HepG2 (cell line): ENCODE measurements at regions not wholly inside any gene's neighbourhood (a gene's known extent, or its start where the extent isn't known, plus 50 kb on each side); places are given as distances from the start of the nearest gene placed in this dataset.

Experiments used
- ATAC-seq: fragments of 200-7000 bp; cut with Tn5 transposase; 3 replicates; pipeline ENCODE4 v1.9.1; 2020; ENCODE audit warnings: mild to moderate bottlenecking, moderate library complexity
- BruUV-seq: library from RNA; stranded (reverse); fragments of 400-500 nt; replicated peaks from 2 replicates; lab custom pipeline; 2021; lab: Mats Ljungman, UMichigan
- CTCF ChIA-PET: fragments of 300-600 bp; formaldehyde crosslinking; extraction: SDS; loops from one replicate; lab custom pipeline; 2021; ENCODE audit warnings: low total read pairs, inconsistent platforms, low intra/inter-chr PET ratio; lab: Yijun Ruan, JAX
- POLR2A ChIA-PET: fragments of 350-600 bp; sonication (Branson Sonifier 250); formaldehyde crosslinking; loops from one replicate; lab custom pipeline; 2020; ENCODE audit warnings: antibody characterized with exemption, inconsistent platforms; lab: Yijun Ruan, JAX
- DNase-seq: peaks from one replicate; pipeline ENCODE4 v3.0.0-alpha.2; 2015; ENCODE audit warnings: low spot score
- FAIRE-seq: peaks from 3 replicates; lab custom pipeline; 2011; peaks lifted over from hg19 to GRCh38; lab: Jason Lieb, UNC
- H2AFZ ChIP-seq: one replicate; pipeline ENCODE4 v1.6.1; 2011; ENCODE audit warnings: low read length, inconsistent platforms
- H3K27ac ChIP-seq: fragments of 300-600 bp; 3 replicates; pipeline ENCODE4 v1.8.0; 2011; ENCODE audit warnings: mixed run types, mild to moderate bottlenecking, mixed read lengths, low read length, inconsistent platforms; ENCODE audit not compliant: insufficient read depth; ENCODE audit errors: extremely low read length
- H3K27me3 ChIP-seq, 2 experiments: fragments of 200-600 bp in 1 of 2; 2 replicates in 1 of 2; 3 replicates in 1 of 2; pipeline versions ENCODE4 v1.6.0 to v1.8.0; 2011; ENCODE audit warnings: low read length in 2 of 2, mild to moderate bottlenecking in 2 of 2, moderate library complexity in 2 of 2, inconsistent platforms in 1 of 2; ENCODE audit not compliant: insufficient read depth in 2 of 2, control insufficient read depth in 1 of 2
- H3K36me3 ChIP-seq, 2 experiments: fragments of 200-600 bp in 1 of 2; replicated peaks in 1 of 2; 2 replicates in 1 of 2; 3 replicates in 1 of 2; pipeline versions ENCODE4 v1.5.1 to v1.8.0; 2011; ENCODE audit warnings: low read length in 2 of 2, inconsistent platforms in 1 of 2; ENCODE audit not compliant: insufficient read depth in 2 of 2, control insufficient read depth in 1 of 2
- H3K4me1 ChIP-seq: 2 replicates; pipeline ENCODE4 v1.5.1; 2012; ENCODE audit warnings: low read length, inconsistent platforms; ENCODE audit not compliant: insufficient read depth
- H3K4me2 ChIP-seq: 2 replicates; pipeline ENCODE4 v1.6.0; 2011; ENCODE audit warnings: low read depth, low read length, inconsistent platforms
- H3K4me3 ChIP-seq, 3 experiments: fragments of 200-600 bp in 1 of 3; sonication (generic), shearing (Covaris generic) in 1 of 3; replicated peaks in 1 of 3; 2 replicates each; pipeline ENCODE4 v1.5.1; 2011 to 2016; ENCODE audit warnings: low read length in 3 of 3, inconsistent platforms in 2 of 3, low read depth in 2 of 3, mild to moderate bottlenecking in 2 of 3, control low read depth in 1 of 3, mixed read lengths in 1 of 3; ENCODE audit not compliant: insufficient read depth in 1 of 3
- H3K79me2 ChIP-seq: one replicate; pipeline ENCODE4 v1.6.1; 2011; ENCODE audit warnings: low read length, inconsistent platforms; ENCODE audit not compliant: insufficient read depth
- H3K9ac ChIP-seq: 2 replicates; pipeline ENCODE4 v1.6.0; 2011; ENCODE audit warnings: mild to moderate bottlenecking, low read depth, low read length, inconsistent platforms; ENCODE audit not compliant: insufficient read depth
- H3K9me3 ChIP-seq: 2 replicates; pipeline ENCODE4 v1.5.1; 2012; ENCODE audit warnings: mild to moderate bottlenecking, low read length
- H4K20me1 ChIP-seq: 2 replicates; pipeline ENCODE4 v1.6.0; 2011; ENCODE audit warnings: inconsistent platforms, mild to moderate bottlenecking, low read length, moderate library complexity; ENCODE audit not compliant: insufficient read depth
- HDAC6 ChIP-seq: fragments of 200-600 bp; sonication (generic); IDR thresholded peaks from 2 replicates; pipeline ENCODE4 v1.7.0; 2017; ENCODE audit warnings: mild to moderate bottlenecking, antibody characterized with exemption, low read length, low read depth
- HOXD1 ChIP-seq: sonication (generic); formaldehyde crosslinking; IDR thresholded peaks from 2 replicates; pipeline ENCODE4 v1.5.0; 2020; ENCODE audit warnings: missing genetic modification reagents
- MAFF ChIP-seq: IDR thresholded peaks from 2 replicates; pipeline ENCODE4 v1.6.1; 2011; ENCODE audit warnings: low read depth, low read length, improper control_type of control experiment
- MAFK ChIP-seq, 2 experiments: IDR thresholded peaks in 1 of 2; conservative IDR thresholded peaks in 1 of 2; 2 replicates each; pipeline ENCODE4 v1.6.1; 2011; ENCODE audit warnings: improper control_type of control experiment in 2 of 2, low read length in 2 of 2
- ZNF121 ChIP-seq: sonication (generic); formaldehyde crosslinking; IDR thresholded peaks from 2 replicates; pipeline ENCODE4 v1.5.0; 2020; ENCODE audit warnings: mild to moderate bottlenecking, missing genetic modification reagents
- WGBS: methylation state at CpG from one replicate; pipeline ENCODE4 v1.1.6; 2017; ENCODE audit warnings: low lambda C conversion rate; 5-methylcytosine and 5-hydroxymethylcytosine counted together
- in situ Hi-C: cut with HindIII; loops from 2 replicates; pipeline ENCODE4 v1.10.0; 2017; ENCODE audit warnings: low pct_unique_long_range_greater_than_20kb; ENCODE audit not compliant: extremely low pct_ligation_motif_present
- intact Hi-C: fragments of 100-400 bp; cut with micrococcal nuclease; formaldehyde crosslinking; loops from one replicate; pipeline ENCODE4 v1.10.0; 2022; ENCODE audit not compliant: unreplicated experiment
- TF ChIP-seq, protein P1 (sequence below): sonication (generic); formaldehyde crosslinking; IDR thresholded peaks from 2 replicates; pipeline ENCODE4 v1.4.0; 2020; ENCODE audit warnings: mild to moderate bottlenecking, missing genetic modification reagents
- TF ChIP-seq, protein P2 (sequence below): sonication (generic); formaldehyde crosslinking; IDR thresholded peaks from 2 replicates; pipeline ENCODE4 v1.8.0; 2022; ENCODE audit warnings: low read depth, missing genetic modification reagents

DNA sequence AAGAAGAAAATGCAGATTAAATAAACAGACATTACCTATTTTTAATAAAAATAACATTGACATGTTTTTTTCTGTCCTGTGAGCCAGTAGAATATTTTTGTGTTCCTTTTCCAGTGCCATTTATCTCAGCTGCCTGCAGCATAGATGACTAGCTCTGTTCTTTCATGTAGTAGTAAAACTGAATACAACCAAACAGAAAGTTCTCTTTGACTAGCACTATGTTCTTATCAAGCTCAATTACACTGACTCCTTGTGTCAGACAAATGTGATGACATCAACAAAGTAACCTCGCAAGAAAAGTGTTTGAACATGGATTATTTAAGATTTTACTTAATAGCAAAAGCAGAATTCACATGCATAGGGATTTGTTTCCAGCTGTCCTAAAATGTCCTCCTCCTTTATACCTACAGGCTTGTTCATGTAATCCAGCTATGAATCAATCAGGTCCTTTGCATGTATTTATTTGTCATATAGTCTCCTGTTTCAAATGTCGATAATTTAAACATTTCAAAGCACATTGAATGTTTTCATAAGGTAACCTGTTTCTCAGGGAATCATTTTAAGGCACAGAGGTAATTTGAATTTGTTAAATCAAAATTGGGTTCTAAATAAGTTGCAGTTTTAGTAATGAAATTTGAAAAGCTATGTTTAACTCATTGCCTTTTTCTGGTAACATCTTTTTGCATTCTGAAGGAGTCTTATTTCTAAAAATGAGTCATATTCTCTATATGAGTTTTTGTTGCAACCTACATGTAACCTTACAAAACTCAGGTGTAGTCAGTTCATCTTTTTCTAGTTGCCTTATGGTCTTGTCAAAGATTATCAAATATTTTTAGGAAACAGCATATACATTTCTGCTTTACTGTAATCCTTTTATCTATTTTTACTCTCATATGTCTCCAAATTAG lies 215.3 kb upstream of the GULP1 start:
- in situ Hi-C loops = no loop called here
- Histone ChIP-seq H3K9me3 (no peaks in the 10 kb centered on the region), H4K20me1 (no peaks in the 10 kb centered on the region), H2AFZ (no peak overlapping the region), H3K9ac (no peak overlapping the region), H3K79me2 (no peaks in the 10 kb centered on the region), H3K4me2 (no peak overlapping the region), H3K4me3 (no peak overlapping the region), H3K27me3 (no peaks in the 10 kb centered on the region), H3K27ac (no peak overlapping the region), H3K36me3 (no peaks in the 10 kb centered on the region), H3K4me1 (no peaks in the 10 kb centered on the region)
- TF ChIP-seq MAFK (conservative IDR thresholded peaks at IDR 0.05 in 1 of 2, IDR thresholded peaks at IDR 0.05 in 1 of 2; ENCODE audit: low read length in 2 of 2) (peak in 1 of 2 experiments; percentile 27; a peak in 1 of 4 replicates), HOXD1 (no peak)
- no peak for DNase-seq
- no TSS peak for BruUV-seq
- FAIRE-seq = no peak
- no peak for ATAC-seq
- POLR2A ChIA-PET = no interaction called here
- CTCF ChIA-PET = no interaction called here
- intact Hi-C loops = no loop called here
- 0% methylated on average over 2 of the region's 2 CpGs for WGBS

DNA sequence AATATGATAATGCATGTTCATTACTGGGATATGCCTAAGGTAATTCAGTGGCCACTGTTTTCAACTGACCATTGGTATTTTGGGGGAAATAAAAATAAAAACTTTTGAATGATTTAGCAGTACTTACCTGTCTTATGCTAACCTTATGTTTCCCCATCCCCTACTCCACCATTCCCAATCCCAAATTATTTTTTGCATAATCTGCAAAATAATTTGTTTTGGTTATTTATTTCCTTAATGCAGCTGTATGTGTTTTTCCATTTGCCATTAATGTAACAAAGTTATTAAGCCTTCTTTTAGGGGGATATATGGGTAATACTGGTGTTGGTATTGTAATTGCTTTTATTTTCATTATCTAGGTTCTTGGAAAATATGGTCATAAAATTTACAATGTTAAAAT lies 213.9 kb upstream of the GULP1 start:
- no peaks in the 10 kb centered on the region for H3K4me1 ChIP-seq
- no peak for FAIRE-seq
- CTCF ChIA-PET = no interaction called here
- no peaks in the 10 kb centered on the region for H3K9me3 ChIP-seq
- no peak overlapping the region for H3K9ac ChIP-seq
- no peak overlapping the region for H3K4me2 ChIP-seq
- intact Hi-C loops (no loop called here), in situ Hi-C loops (no loop called here)
- no peaks in the 10 kb centered on the region for H4K20me1 ChIP-seq
- POLR2A ChIA-PET = no interaction called here
- no peak for ATAC-seq
- no peaks in the 10 kb centered on the region for H3K27me3 ChIP-seq
- H3K4me3 ChIP-seq = no peak overlapping the region
- H3K27ac ChIP-seq = no peak overlapping the region
- no peak overlapping the region for H2AFZ ChIP-seq
- no peaks in the 10 kb centered on the region for H3K79me2 ChIP-seq
- DNase-seq = no peak
- H3K36me3 ChIP-seq = no peaks in the 10 kb centered on the region
- no TSS peak for BruUV-seq
- TF ChIP-seq ZNF121 (CRISPR knock-in tag) (no peak), MAFF (peak; percentile 35), HDAC6 (no peak), MAFK (conservative IDR thresholded peaks at IDR 0.05 in 1 of 2, IDR thresholded peaks at IDR 0.05 in 1 of 2; ENCODE audit: low read length in 2 of 2) (peak; percentile 52)
- TF ChIP-seq, protein P1, sequence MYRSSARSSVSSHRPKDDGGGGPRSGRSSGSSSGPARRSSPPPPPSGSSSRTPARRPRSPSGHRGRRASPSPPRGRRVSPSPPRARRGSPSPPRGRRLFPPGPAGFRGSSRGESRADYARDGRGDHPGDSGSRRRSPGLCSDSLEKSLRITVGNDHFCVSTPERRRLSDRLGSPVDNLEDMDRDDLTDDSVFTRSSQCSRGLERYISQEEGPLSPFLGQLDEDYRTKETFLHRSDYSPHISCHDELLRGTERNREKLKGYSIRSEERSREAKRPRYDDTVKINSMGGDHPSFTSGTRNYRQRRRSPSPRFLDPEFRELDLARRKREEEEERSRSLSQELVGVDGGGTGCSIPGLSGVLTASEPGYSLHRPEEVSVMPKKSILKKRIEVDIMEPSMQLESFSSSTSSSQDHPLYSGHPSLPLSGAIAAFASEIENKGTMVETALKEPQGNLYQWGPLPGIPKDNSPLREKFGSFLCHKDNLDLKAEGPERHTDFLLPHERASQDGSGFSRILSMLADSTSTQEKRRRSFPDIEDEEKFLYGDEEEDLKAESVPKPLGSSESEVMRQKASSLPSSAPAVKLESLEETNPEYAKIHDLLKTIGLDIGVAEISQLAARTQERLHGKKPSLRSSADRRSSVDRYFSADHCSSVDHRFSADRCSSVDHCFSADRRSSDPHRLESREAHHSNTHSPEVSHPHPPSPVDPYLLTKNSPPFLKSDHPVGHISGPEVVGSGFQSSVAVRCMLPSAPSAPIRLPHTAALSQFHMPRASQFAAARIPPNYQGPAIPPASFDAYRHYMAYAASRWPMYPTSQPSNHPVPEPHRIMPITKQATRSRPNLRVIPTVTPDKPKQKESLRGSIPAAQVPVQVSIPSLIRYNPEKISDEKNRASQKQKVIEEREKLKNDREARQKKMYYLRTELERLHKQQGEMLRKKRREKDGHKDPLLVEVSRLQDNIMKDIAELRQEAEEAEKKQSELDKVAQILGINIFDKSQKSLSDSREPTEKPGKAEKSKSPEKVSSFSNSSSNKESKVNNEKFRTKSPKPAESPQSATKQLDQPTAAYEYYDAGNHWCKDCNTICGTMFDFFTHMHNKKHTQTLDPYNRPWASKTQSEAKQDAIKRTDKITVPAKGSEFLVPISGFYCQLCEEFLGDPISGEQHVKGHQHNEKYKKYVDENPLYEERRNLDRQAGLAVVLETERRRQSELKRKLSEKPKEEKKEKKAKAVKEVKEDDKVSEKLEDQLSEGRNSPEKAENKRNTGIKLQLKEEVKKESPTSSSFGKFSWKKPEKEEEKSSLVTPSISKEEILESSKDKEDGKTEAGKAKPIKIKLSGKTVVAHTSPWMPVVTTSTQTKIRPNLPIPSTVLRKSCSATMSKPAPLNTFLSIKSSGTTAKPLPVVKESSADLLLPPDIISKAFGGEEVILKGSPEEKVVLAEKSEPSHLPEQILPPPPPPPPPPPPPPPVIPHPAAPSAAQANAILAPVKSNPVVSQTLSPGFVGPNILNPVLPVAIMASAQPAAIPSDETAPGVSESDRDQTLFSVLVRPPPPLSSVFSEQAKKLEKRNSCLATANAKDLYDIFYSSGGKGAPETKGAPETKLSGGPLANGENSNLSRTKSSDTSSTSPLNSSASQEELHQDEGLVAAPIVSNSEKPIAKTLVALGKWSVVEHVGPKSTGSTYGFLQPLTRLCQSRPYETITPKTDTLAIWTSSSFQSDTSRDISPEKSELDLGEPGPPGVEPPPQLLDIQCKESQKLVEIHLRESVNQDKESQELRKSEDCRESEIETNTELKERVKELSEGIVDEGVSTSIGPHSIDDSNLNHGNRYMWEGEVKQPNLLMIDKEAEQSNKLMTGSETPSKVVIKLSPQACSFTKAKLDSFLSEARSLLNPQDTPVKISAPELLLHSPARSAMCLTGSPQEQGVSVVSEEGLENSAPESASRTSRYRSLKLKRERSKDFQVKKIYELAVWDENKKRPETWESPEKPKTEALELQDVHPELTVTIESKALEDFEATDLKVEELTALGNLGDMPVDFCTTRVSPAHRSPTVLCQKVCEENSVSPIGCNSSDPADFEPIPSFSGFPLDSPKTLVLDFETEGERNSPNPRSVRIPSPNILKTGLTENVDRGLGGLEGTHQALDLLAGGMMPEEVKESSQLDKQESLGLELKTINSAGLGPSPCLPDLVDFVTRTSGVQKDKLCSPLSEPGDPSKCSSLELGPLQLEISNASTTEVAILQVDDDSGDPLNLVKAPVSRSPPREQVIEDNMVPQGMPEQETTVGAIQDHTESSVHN (CRISPR knock-in tag) = no peak
- TF ChIP-seq, protein P2, sequence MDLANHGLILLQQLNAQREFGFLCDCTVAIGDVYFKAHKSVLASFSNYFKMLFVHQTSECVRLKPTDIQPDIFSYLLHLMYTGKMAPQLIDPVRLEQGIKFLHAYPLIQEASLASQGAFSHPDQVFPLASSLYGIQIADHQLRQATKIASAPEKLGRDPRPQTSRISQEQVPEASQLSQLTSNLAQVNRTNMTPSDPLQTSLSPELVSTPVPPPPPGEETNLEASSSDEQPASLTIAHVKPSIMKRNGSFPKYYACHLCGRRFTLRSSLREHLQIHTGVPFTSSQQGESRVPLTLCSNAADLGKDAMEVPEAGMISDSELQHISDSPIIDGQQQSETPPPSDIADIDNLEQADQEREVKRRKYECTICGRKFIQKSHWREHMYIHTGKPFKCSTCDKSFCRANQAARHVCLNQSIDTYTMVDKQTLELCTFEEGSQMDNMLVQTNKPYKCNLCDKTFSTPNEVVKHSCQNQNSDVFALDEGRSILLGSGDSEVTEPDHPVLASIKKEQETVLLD (CRISPR knock-in tag) = no peak
